ENCODE measurements at regions not wholly inside any gene's neighbourhood (a gene's known extent, or its start where the extent isn't known, plus 50 kb on each side); places are given as distances from the start of the nearest gene placed in this dataset.

GRCh38 chr11:107071129-107071528 lies 52.9 kb upstream of the GUCY1A2 start:
- no peak overlapping the region for H3K27ac Mint-ChIP-seq
- TF ChIP-seq, protein P1, sequence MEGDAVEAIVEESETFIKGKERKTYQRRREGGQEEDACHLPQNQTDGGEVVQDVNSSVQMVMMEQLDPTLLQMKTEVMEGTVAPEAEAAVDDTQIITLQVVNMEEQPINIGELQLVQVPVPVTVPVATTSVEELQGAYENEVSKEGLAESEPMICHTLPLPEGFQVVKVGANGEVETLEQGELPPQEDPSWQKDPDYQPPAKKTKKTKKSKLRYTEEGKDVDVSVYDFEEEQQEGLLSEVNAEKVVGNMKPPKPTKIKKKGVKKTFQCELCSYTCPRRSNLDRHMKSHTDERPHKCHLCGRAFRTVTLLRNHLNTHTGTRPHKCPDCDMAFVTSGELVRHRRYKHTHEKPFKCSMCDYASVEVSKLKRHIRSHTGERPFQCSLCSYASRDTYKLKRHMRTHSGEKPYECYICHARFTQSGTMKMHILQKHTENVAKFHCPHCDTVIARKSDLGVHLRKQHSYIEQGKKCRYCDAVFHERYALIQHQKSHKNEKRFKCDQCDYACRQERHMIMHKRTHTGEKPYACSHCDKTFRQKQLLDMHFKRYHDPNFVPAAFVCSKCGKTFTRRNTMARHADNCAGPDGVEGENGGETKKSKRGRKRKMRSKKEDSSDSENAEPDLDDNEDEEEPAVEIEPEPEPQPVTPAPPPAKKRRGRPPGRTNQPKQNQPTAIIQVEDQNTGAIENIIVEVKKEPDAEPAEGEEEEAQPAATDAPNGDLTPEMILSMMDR (IDR thresholded peaks at IDR 0.05; ENCODE audit: unreplicated experiment) = no peak
- H3K4me1 Mint-ChIP-seq = no peaks in the 10 kb centered on the region
- H3K27me3 Mint-ChIP-seq (ENCODE audit: low read depth) = peaks cover 10% of the 10 kb centered on the region
- H3K36me3 Mint-ChIP-seq = no peaks in the 10 kb centered on the region
- no peak overlapping the region for H3K4me3 Mint-ChIP-seq
- no peak for DNase-seq (ENCODE audit: low spot score in 2 of 2, unreplicated experiment in 2 of 2)
- H3K9me3 Mint-ChIP-seq = peaks cover 8% of the 10 kb centered on the region

Measured in mesothelial cell of epicardium (in vitro differentiated cells).